ENCODE measurements at regions not wholly inside any gene's neighbourhood (a gene's known extent, or its start where the extent isn't known, plus 50 kb on each side); places are given as distances from the start of the nearest gene placed in this dataset.

DNA sequence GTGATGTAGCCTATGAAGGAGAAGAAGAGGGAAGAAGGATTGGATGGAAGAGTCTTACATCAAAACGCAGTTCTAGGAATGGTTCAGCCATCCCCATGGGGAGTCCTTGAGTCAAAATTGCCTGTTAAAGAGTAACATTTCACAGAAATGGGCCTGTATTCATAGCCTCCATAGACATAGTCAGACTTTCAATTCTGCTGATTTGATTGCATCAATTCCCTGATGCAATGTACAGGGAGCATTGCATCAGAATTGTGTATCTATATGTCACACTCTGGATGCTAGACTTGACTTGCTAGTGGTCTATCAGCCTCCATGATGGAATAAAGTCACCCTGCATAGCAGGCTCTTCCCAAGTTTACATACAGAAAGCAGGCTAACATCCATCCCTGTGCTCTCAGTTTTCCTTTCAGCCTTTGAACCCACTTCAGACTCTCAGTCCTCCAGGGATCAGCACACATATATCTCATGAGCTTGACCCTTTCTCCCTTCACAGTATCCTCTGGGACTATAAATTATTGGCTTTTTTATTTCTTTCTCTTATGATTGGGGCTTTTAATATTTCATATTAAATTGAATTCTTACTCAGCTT lies 1111.7 kb upstream of the B3GALT2 start (continued):
- TF ChIP-seq, protein P1, sequence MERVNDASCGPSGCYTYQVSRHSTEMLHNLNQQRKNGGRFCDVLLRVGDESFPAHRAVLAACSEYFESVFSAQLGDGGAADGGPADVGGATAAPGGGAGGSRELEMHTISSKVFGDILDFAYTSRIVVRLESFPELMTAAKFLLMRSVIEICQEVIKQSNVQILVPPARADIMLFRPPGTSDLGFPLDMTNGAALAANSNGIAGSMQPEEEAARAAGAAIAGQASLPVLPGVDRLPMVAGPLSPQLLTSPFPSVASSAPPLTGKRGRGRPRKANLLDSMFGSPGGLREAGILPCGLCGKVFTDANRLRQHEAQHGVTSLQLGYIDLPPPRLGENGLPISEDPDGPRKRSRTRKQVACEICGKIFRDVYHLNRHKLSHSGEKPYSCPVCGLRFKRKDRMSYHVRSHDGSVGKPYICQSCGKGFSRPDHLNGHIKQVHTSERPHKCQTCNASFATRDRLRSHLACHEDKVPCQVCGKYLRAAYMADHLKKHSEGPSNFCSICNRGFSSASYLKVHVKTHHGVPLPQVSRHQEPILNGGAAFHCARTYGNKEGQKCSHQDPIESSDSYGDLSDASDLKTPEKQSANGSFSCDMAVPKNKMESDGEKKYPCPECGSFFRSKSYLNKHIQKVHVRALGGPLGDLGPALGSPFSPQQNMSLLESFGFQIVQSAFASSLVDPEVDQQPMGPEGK (CRISPR knock-in tag; IDR thresholded peaks at IDR 0.05; ENCODE audit: borderline replicate concordance): no peak
- no peak for TF ChIP-seq ZFX (CRISPR knock-in tag; IDR thresholded peaks at IDR 0.05)
- TF ChIP-seq ATF4 (CRISPR knock-in tag; IDR thresholded peaks at IDR 0.05): peak; percentile 94
- no peak for TF ChIP-seq MYNN (IDR thresholded peaks at IDR 0.05)
- TF ChIP-seq MYNN (CRISPR knock-in tag; IDR thresholded peaks at IDR 0.05): no peak
- no peak for TF ChIP-seq EP400 (IDR thresholded peaks at IDR 0.05)
- TF ChIP-seq U2AF1 (optimal IDR thresholded peaks at IDR 0.05; ENCODE audit: low read depth, low read length): no peak
- TF ChIP-seq ZNF175 (CRISPR knock-in tag; IDR thresholded peaks at IDR 0.05; ENCODE audit: low read depth): 0 out of 2 replicates have a peak, but pooled peaks have one; percentile 44
- TF ChIP-seq SRSF9 (IDR thresholded peaks at IDR 0.05; ENCODE audit: borderline replicate concordance, low read depth, low read length): no peak
- no peak for TF ChIP-seq ZNF143 (CRISPR knock-in tag; IDR thresholded peaks at IDR 0.05)
- no peak for TF ChIP-seq CCAR2 (IDR thresholded peaks at IDR 0.05; ENCODE audit: low read depth, low read length)
- peak; percentile 78 for TF ChIP-seq CEBPB (tag; IDR thresholded peaks at IDR 0.05)

Data from K562 (cell line).